Erythroblast (primary cell): ENCODE measurements at regions not wholly inside any gene's neighbourhood (a gene's known extent, or its start where the extent isn't known, plus 50 kb on each side); places are given as distances from the start of the nearest gene placed in this dataset.

ENCODE experiments used
- DNase-seq, 2 experiments: peaks; one replicate each; lab custom pipeline; 2025; lab: John Stamatoyannopoulos, UW
- GATA1 ChIP-seq: IDR thresholded peaks from 2 replicates; pipeline ENCODE4 v1.6.1; 2011; ENCODE audit warnings: low read depth, mild to moderate bottlenecking, control low read depth, low read length, moderate library complexity
- POLR2A ChIP-seq: IDR thresholded peaks from 2 replicates; pipeline ENCODE4 v1.6.1; 2011; ENCODE audit warnings: mild to moderate bottlenecking, low read length

GRCh38 chr4:137707626-137708025, 175.3 kb upstream of the PCDH18 start:
- no peak for TF ChIP-seq GATA1
- TF ChIP-seq POLR2A = no peak
- no peak for DNase-seq

GRCh38 chr4:137707102-137707620, 174.9 kb upstream of the PCDH18 start:
- no peak for TF ChIP-seq POLR2A
- no peak for DNase-seq

- no peak for DNase-seq
- no peak for TF ChIP-seq GATA1
- no peak for TF ChIP-seq POLR2A
Observed at GRCh38 chr4:137705171-137705783, 173.0 kb upstream of the PCDH18 start.

GRCh38 chr4:137703195-137703594, 170.9 kb upstream of the PCDH18 start:
- no peak for DNase-seq
- TF ChIP-seq GATA1 (no peak), POLR2A (no peak)

GRCh38 chr4:137702512-137702911, 170.2 kb upstream of the PCDH18 start:
- TF ChIP-seq POLR2A (no peak), GATA1 (no peak)
- no peak for DNase-seq

- TF ChIP-seq GATA1 (no peak), POLR2A (no peak)
- DNase-seq = no peak
Observed at GRCh38 chr4:137701401-137701800, 169.1 kb upstream of the PCDH18 start.

GRCh38 chr4:137700751-137701150, 168.5 kb upstream of the PCDH18 start:
- TF ChIP-seq POLR2A (no peak), GATA1 (no peak)
- no peak for DNase-seq

- no peak for DNase-seq
- TF ChIP-seq GATA1 (no peak), POLR2A (no peak)
Observed at GRCh38 chr4:137700072-137700471, 167.8 kb upstream of the PCDH18 start.

GRCh38 chr4:137694138-137694537, 161.8 kb upstream of the PCDH18 start:
- no peak for DNase-seq
- TF ChIP-seq POLR2A = no peak
- no peak for TF ChIP-seq GATA1

- TF ChIP-seq GATA1 (no peak), POLR2A (no peak)
- no peak for DNase-seq
Observed at GRCh38 chr4:137693641-137694040, 161.3 kb upstream of the PCDH18 start.

GRCh38 chr4:137692205-137692604, 159.9 kb upstream of the PCDH18 start:
- DNase-seq = no peak
- TF ChIP-seq GATA1 = no peak
- TF ChIP-seq POLR2A = no peak

- TF ChIP-seq POLR2A (no peak), GATA1 (no peak)
- DNase-seq = no peak
Observed at GRCh38 chr4:137688651-137689050, 156.4 kb upstream of the PCDH18 start.

GRCh38 chr4:137685357-137685756, 153.1 kb upstream of the PCDH18 start:
- DNase-seq = no peak
- TF ChIP-seq POLR2A (no peak), GATA1 (no peak)

GRCh38 chr4:137681081-137681480, 148.8 kb upstream of the PCDH18 start:
- no peak for DNase-seq
- TF ChIP-seq POLR2A = no peak
- no peak for TF ChIP-seq GATA1

GRCh38 chr4:137678796-137679195, 146.5 kb upstream of the PCDH18 start:
- TF ChIP-seq POLR2A = no peak
- no peak for TF ChIP-seq GATA1
- DNase-seq = no peak

GRCh38 chr4:137677863-137678262, 145.6 kb upstream of the PCDH18 start:
- TF ChIP-seq POLR2A (no peak), GATA1 (no peak)

More at GRCh38 chr4:137677863-137678262, 145.6 kb upstream of the PCDH18 start:
- DNase-seq = no peak
